ENCODE measurements at regions not wholly inside any gene's neighbourhood (a gene's known extent, or its start where the extent isn't known, plus 50 kb on each side); places are given as distances from the start of the nearest gene placed in this dataset.

GRCh38 chr2:212945526-212945925, 205.9 kb downstream of the IKZF2 start:
- no peak for DNase-seq

GRCh38 chr2:212943351-212943750, 208.1 kb downstream of the IKZF2 start:
- no peak for DNase-seq

- no peak for DNase-seq
These were observed 210.1 kb downstream of the IKZF2 start for GRCh38 chr2:212941361-212941760.

GRCh38 chr2:212940816-212941215, 210.6 kb downstream of the IKZF2 start:
- no peak for DNase-seq

GRCh38 chr2:212939777-212940531, 211.5 kb downstream of the IKZF2 start:
- DNase-seq, result no peak

GRCh38 chr2:212938144-212938793, 213.1 kb downstream of the IKZF2 start:
- DNase-seq, result no peak

GRCh38 chr2:212936572-212936971, 214.8 kb downstream of the IKZF2 start:
- no peak for DNase-seq

- DNase-seq, result no peak
These were observed 215.7 kb downstream of the IKZF2 start for GRCh38 chr2:212935752-212936151.

GRCh38 chr2:212931271-212931670, 220.1 kb downstream of the IKZF2 start:
- DNase-seq, result no peak

GRCh38 chr2:212930556-212931260, 220.7 kb downstream of the IKZF2 start:
- no peak for DNase-seq

- DNase-seq, result no peak
These were observed 221.4 kb downstream of the IKZF2 start for GRCh38 chr2:212929971-212930370.

- DNase-seq, result no peak
These were observed 222.3 kb downstream of the IKZF2 start for GRCh38 chr2:212929116-212929515.

GRCh38 chr2:212928681-212929080, 222.7 kb downstream of the IKZF2 start:
- no peak for DNase-seq

GRCh38 chr2:212926940-212927339, 224.5 kb downstream of the IKZF2 start:
- no peak for DNase-seq

- no peak for DNase-seq
These were observed 228.0 kb downstream of the IKZF2 start for GRCh38 chr2:212923393-212923792.

- DNase-seq, result no peak
These were observed 228.7 kb downstream of the IKZF2 start for GRCh38 chr2:212922701-212923100.

GRCh38 chr2:212921711-212922110, 229.7 kb downstream of the IKZF2 start:
- DNase-seq, result no peak

GRCh38 chr2:212921061-212921460, 230.4 kb downstream of the IKZF2 start:
- no peak for DNase-seq

GRCh38 chr2:212919238-212919637, 232.2 kb downstream of the IKZF2 start:
- no peak for DNase-seq

- DNase-seq, result no peak
These were observed 233.1 kb downstream of the IKZF2 start for GRCh38 chr2:212918336-212918735.

GRCh38 chr2:212915121-212915782, 236.2 kb downstream of the IKZF2 start:
- no peak for DNase-seq

- no peak for DNase-seq
These were observed 237.0 kb downstream of the IKZF2 start for GRCh38 chr2:212914392-212914791.

- DNase-seq, result no peak
These were observed 237.6 kb downstream of the IKZF2 start for GRCh38 chr2:212913640-212914306.
